AG04450 (cell line): ENCODE measurements at regions not wholly inside any gene's neighbourhood (a gene's known extent, or its start where the extent isn't known, plus 50 kb on each side); places are given as distances from the start of the nearest gene placed in this dataset.

ENCODE experiments used
- CTCF ChIA-PET: fragments of 300-600, 350-600 bp; formaldehyde crosslinking; extraction: SDS; loops from one replicate; lab custom pipeline; 2022; ENCODE audit warnings: antibody characterized with exemption, inconsistent platforms; lab: Charles Lee
- POLR2A ChIA-PET: fragments of 350-600 bp; formaldehyde crosslinking; extraction: SDS; loops from one replicate; lab custom pipeline; 2021; ENCODE audit warnings: antibody characterized with exemption, inconsistent platforms; lab: Yijun Ruan, JAX
- DNase-seq: peaks from one replicate; pipeline ENCODE4 v3.0.0-alpha.2; 2011; ENCODE audit warnings: low read depth, low spot score
- H3K27ac ChIP-seq: one replicate; pipeline ENCODE4 v1.5.1; 2012; ENCODE audit warnings: low read depth, low read length, control low read depth
- H3K27me3 ChIP-seq: one replicate; pipeline ENCODE4 v1.6.0; 2012; ENCODE audit warnings: low read length; ENCODE audit not compliant: control insufficient read depth, insufficient read depth
- H3K4me3 ChIP-seq: 2 replicates; pipeline ENCODE4 v1.5.1; 2011; ENCODE audit warnings: mild to moderate bottlenecking, low read depth, low read length, control low read depth
- H3K9me3 ChIP-seq: 2 replicates; pipeline ENCODE4 v1.5.1; 2012; ENCODE audit warnings: low read length; ENCODE audit not compliant: control insufficient read depth, insufficient read depth
- TF ChIP-seq, protein P1 (sequence below): IDR thresholded peaks from 2 replicates; pipeline ENCODE4 v1.5.1; 2011; ENCODE audit warnings: low read depth, low read length, control low read depth, inconsistent platforms

DNA sequence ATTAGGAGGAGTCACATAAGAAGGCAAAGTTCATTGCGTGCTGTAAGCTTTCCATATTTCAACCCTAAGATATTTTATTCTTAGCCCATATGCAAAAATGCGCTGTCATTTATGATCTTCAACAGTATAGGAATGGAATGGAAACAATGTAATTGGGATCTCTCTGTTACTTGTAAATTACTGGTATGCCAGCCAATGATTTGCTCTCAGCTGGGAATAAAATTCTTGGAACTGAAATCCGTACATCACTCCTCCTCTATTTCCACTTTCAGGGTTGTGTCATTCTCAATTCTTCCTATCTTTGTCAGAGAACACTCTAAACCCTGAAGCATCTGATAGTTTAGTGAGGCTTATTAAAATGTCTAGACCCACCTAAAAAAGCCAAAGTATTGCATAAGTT lies 80.7 kb upstream of the STEAP4 start:
- no peaks in the 10 kb centered on the region for H3K27me3 ChIP-seq
- no peak for DNase-seq
- CTCF ChIA-PET, result no interaction called here
- no peak overlapping the region for H3K4me3 ChIP-seq
- no peak overlapping the region for H3K27ac ChIP-seq
- no peaks in the 10 kb centered on the region; the same call in 1 of the 2 replicates for H3K9me3 ChIP-seq
- POLR2A ChIA-PET, result no interaction called here
- TF ChIP-seq, protein P1, sequence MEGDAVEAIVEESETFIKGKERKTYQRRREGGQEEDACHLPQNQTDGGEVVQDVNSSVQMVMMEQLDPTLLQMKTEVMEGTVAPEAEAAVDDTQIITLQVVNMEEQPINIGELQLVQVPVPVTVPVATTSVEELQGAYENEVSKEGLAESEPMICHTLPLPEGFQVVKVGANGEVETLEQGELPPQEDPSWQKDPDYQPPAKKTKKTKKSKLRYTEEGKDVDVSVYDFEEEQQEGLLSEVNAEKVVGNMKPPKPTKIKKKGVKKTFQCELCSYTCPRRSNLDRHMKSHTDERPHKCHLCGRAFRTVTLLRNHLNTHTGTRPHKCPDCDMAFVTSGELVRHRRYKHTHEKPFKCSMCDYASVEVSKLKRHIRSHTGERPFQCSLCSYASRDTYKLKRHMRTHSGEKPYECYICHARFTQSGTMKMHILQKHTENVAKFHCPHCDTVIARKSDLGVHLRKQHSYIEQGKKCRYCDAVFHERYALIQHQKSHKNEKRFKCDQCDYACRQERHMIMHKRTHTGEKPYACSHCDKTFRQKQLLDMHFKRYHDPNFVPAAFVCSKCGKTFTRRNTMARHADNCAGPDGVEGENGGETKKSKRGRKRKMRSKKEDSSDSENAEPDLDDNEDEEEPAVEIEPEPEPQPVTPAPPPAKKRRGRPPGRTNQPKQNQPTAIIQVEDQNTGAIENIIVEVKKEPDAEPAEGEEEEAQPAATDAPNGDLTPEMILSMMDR, result no peak

DNA sequence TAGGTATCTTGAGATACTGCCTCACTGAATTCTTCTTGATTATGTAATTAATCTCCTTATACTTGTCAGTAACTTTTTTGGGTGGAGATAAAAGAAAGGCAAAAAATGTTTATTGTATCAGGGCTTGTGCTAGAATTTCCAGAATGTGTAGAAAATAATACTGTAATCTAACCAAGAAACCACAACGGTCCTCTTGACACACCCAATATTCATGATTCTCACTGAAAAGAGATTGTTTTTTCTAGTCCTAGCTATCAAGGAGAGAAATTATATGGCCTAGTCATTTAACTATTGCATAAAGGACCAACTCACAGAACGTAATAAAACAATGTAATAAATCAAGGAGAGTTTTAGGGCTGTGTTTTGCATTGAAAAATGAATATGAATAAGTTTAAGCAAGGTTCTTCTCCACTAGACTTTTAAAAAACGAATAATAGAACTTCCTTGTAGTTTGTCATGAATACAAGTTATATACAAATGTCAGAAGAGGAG lies 80.0 kb upstream of the STEAP4 start:
- H3K9me3 ChIP-seq, result no peaks in the 10 kb centered on the region; the same call in 1 of the 2 replicates
- TF ChIP-seq, protein P1, result no peak
- no peak overlapping the region for H3K4me3 ChIP-seq
- ChIA-PET POLR2A (no interaction called here), CTCF (no interaction called here)
- no peaks in the 10 kb centered on the region for H3K27me3 ChIP-seq
- no peak overlapping the region for H3K27ac ChIP-seq
- no peak for DNase-seq

DNA sequence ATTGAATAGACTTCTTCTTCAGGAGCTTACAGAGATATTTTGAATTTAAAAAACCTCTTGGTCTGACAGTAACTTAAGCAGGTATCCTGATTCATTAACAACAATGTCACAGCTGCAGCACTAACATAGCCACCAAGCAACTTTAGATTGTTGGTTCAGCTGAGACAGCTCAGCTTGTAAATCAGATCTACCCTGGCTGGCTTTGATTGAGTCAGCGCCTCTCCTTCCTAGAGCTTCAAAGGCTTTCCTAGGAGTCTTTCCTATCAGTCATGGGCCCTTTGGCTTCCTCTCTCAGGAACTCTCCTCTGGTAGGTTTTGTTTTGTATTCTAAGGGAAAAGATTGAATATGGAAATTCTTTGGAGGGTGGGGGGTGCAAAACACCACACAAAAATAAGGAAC lies 70.7 kb upstream of the STEAP4 start:
- no peak overlapping the region for H3K27ac ChIP-seq
- H3K9me3 ChIP-seq, result peaks cover 7% of the 10 kb centered on the region
- ChIA-PET POLR2A (no interaction called here), CTCF (no interaction called here)
- no peak overlapping the region for H3K4me3 ChIP-seq
- H3K27me3 ChIP-seq, result no peaks in the 10 kb centered on the region
- TF ChIP-seq, protein P1, result no peak
- DNase-seq, result no peak

DNA sequence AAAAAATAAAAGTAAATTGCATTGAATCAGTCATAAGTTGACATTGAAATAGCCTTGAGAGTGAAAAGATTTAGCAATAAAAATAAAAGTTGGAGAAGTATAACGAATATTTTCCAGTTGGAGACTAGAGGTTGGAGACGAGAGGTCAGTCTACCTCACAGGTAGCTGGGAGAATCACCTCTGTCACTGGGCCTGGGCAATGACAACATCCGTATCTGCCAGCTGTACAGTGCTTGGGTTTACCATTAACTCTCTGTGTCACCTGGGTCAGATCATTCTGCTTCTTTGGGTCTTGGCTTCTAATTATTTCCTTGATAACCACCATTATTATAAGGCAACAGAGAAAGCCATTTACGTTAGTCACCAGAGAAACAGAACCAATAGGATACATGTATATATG lies 62.0 kb upstream of the STEAP4 start:
- peaks cover 5% of the 10 kb centered on the region for H3K9me3 ChIP-seq
- DNase-seq, result no peak
- ChIA-PET POLR2A (no interaction called here), CTCF (no interaction called here)
- TF ChIP-seq, protein P1, result no peak
- no peak overlapping the region for H3K4me3 ChIP-seq
- H3K27ac ChIP-seq, result no peak overlapping the region
- H3K27me3 ChIP-seq, result no peaks in the 10 kb centered on the region

DNA sequence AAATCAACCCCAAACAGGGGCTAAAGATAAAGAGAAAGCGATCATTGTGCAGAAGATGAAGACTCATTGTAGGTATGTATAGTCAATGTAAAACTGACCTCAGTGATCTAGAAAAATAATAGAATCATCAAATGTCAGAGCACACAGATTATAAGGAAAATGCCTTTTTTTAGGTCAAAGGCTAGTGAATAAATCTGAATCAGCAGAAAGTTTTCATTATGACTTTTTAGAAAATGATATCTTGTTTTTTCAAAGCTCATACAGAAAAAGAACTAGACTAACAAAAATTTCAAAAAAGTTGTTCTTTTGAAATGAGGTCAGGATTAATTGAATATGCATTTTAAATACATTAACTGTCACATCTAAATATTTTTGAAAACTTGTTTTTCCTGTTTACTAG lies 60.2 kb upstream of the STEAP4 start:
- POLR2A ChIA-PET, result no interaction called here
- Histone ChIP-seq H3K27me3 (no peaks in the 10 kb centered on the region), H3K27ac (no peak overlapping the region), H3K4me3 (no peak overlapping the region), H3K9me3 (no peaks in the 10 kb centered on the region)
- no peak for DNase-seq
- CTCF ChIA-PET, result no interaction called here
- TF ChIP-seq, protein P1, result no peak
